H9 (cell line): ENCODE measurements at regions not wholly inside any gene's neighbourhood (a gene's known extent, or its start where the extent isn't known, plus 50 kb on each side); places are given as distances from the start of the nearest gene placed in this dataset.

ENCODE experiments used
- DNase-seq: peaks from one replicate; pipeline ENCODE4 v3.0.0-alpha.2; 2017
- H2AFZ ChIP-seq: one replicate; pipeline ENCODE4 v1.6.1; 2013; ENCODE audit warnings: mild to moderate bottlenecking, low read length, control low read depth, moderate library complexity
- H2AK5ac ChIP-seq: 2 replicates; pipeline ENCODE4 v1.6.1; 2013; ENCODE audit warnings: low read length, control low read depth, mixed read lengths; ENCODE audit not compliant: insufficient read length
- H2BK120ac ChIP-seq: one replicate; pipeline ENCODE4 v1.6.1; 2013; ENCODE audit warnings: low read depth, mild to moderate bottlenecking, low read length, control low read depth, inconsistent platforms; ENCODE audit not compliant: poor library complexity, severe bottlenecking
- H2BK12ac ChIP-seq: 2 replicates; pipeline ENCODE4 v1.6.1; 2013; ENCODE audit warnings: low read length, control low read depth, mixed read lengths, low read depth; ENCODE audit not compliant: insufficient read length
- H2BK15ac ChIP-seq: 2 replicates; pipeline ENCODE4 v1.6.1; 2013; ENCODE audit warnings: low read depth, low read length, control low read depth
- H2BK20ac ChIP-seq: one replicate; pipeline ENCODE4 v1.6.1; 2013; ENCODE audit warnings: low read depth, mild to moderate bottlenecking, low read length, control low read depth, inconsistent platforms; ENCODE audit not compliant: poor library complexity, severe bottlenecking
- H2BK5ac ChIP-seq: 2 replicates; pipeline ENCODE4 v1.6.1; 2013; ENCODE audit warnings: low read length, control low read depth, mixed read lengths; ENCODE audit not compliant: insufficient read length
- H3K14ac ChIP-seq: 2 replicates; pipeline ENCODE4 v1.6.1; 2013; ENCODE audit warnings: low read length, control low read depth; ENCODE audit not compliant: insufficient read depth
- H3K18ac ChIP-seq: 2 replicates; pipeline ENCODE4 v1.6.1; 2013; ENCODE audit warnings: low read depth, mild to moderate bottlenecking, mixed read lengths, low read length, control low read depth; ENCODE audit not compliant: insufficient read length
- H3K23ac ChIP-seq: 2 replicates; pipeline ENCODE4 v1.6.1; 2013; ENCODE audit warnings: low read length, control low read depth, mixed read lengths, low read depth; ENCODE audit not compliant: insufficient read length
- H3K23me2 ChIP-seq: 2 replicates; pipeline ENCODE4 v1.6.1; 2013; ENCODE audit warnings: low read depth, mild to moderate bottlenecking, mixed read lengths, low read length, control low read depth; ENCODE audit not compliant: insufficient read length, poor library complexity, severe bottlenecking
- H3K27ac ChIP-seq: 2 replicates; pipeline ENCODE4 v1.5.1; 2013; ENCODE audit warnings: low read length, control low read depth, mixed read lengths, low read depth; ENCODE audit not compliant: insufficient read length
- H3K27me3 ChIP-seq: 2 replicates; pipeline ENCODE4 v1.6.1; 2013; ENCODE audit warnings: low read length, control low read depth, inconsistent platforms; ENCODE audit not compliant: insufficient read depth
- H3K4ac ChIP-seq: 2 replicates; pipeline ENCODE4 v1.6.1; 2013; ENCODE audit warnings: low read depth, mild to moderate bottlenecking, control low read depth, inconsistent platforms, low read length, moderate library complexity
- H3K4me1 ChIP-seq: 2 replicates; pipeline ENCODE4 v1.6.1; 2013; ENCODE audit warnings: low read length, control low read depth, inconsistent platforms; ENCODE audit not compliant: insufficient read depth
- H3K4me2 ChIP-seq: 2 replicates; pipeline ENCODE4 v1.6.1; 2013; ENCODE audit warnings: low read length, control low read depth, mixed read lengths; ENCODE audit not compliant: insufficient read length, insufficient read depth
- H3K56ac ChIP-seq: 2 replicates; pipeline ENCODE4 v1.6.1; 2013; ENCODE audit warnings: low read depth, mild to moderate bottlenecking, mixed read lengths, low read length, control low read depth; ENCODE audit not compliant: insufficient read length
- H3K79me1 ChIP-seq: 2 replicates; pipeline ENCODE4 v1.6.1; 2013; ENCODE audit warnings: low read depth, mild to moderate bottlenecking, moderate library complexity, low read length, control low read depth, inconsistent platforms; ENCODE audit not compliant: insufficient read depth, poor library complexity, severe bottlenecking
- H3K79me2 ChIP-seq: 2 replicates; pipeline ENCODE4 v1.6.1; 2013; ENCODE audit warnings: low read length, control low read depth, inconsistent platforms; ENCODE audit not compliant: insufficient read depth
- H3K9ac ChIP-seq: 2 replicates; pipeline ENCODE4 v1.6.1; 2013; ENCODE audit warnings: low read length, control low read depth, mixed read lengths; ENCODE audit not compliant: insufficient read length; ENCODE audit errors: extremely low read depth
- H3K9me3 ChIP-seq: one replicate; pipeline ENCODE4 v1.6.1; 2013; ENCODE audit warnings: low read depth, low read length, inconsistent platforms; ENCODE audit not compliant: control insufficient read depth
- H3T11ph ChIP-seq: one replicate; pipeline ENCODE4 v1.6.1; 2013; ENCODE audit warnings: mild to moderate bottlenecking, low read length, control low read depth, inconsistent platforms
- H4K20me1 ChIP-seq: one replicate; pipeline ENCODE4 v1.6.1; 2013; ENCODE audit not compliant: control insufficient read depth, insufficient read length, insufficient read depth
- H4K5ac ChIP-seq: 2 replicates; pipeline ENCODE4 v1.6.1; 2013; ENCODE audit warnings: low read depth, mild to moderate bottlenecking, mixed read lengths, low read length, control low read depth; ENCODE audit not compliant: insufficient read length
- H4K8ac ChIP-seq: replicated peaks from 2 replicates; pipeline ENCODE4 v1.6.1; 2013; ENCODE audit warnings: low read length, control low read depth, mixed read lengths, low read depth; ENCODE audit not compliant: insufficient read length
- H4K91ac ChIP-seq: 2 replicates; pipeline ENCODE4 v1.6.1; 2013; ENCODE audit warnings: low read depth, mild to moderate bottlenecking, moderate library complexity, mixed read lengths, low read length, control low read depth; ENCODE audit not compliant: insufficient read length
- H3K27ac Mint-ChIP-seq, 3 experiments: 2 replicates in 2 of 3; 3 replicates in 1 of 3; pipeline ENCODE4 v1.8.0; 2020 to 2021; ENCODE audit warnings: mixed read lengths in 3 of 3, mild to moderate bottlenecking in 1 of 3, moderate library complexity in 1 of 3
- H3K27me3 Mint-ChIP-seq: 2 replicates; pipeline ENCODE4 v1.8.0; 2021; ENCODE audit warnings: low read depth, mild to moderate bottlenecking, moderate library complexity, mixed read lengths
- H3K36me3 Mint-ChIP-seq, 3 experiments: 2 replicates in 2 of 3; 3 replicates in 1 of 3; pipeline ENCODE4 v1.8.0; 2020 to 2021; ENCODE audit warnings: low read depth in 3 of 3, mixed read lengths in 3 of 3; ENCODE audit not compliant: insufficient read depth in 1 of 3
- H3K4me1 Mint-ChIP-seq, 2 experiments: 2 replicates each; pipeline ENCODE4 v1.8.0; 2020; ENCODE audit warnings: mixed read lengths in 2 of 2
- H3K4me3 Mint-ChIP-seq, 2 experiments: 2 replicates in 1 of 2; 3 replicates in 1 of 2; pipeline ENCODE4 v1.8.0; 2020 to 2021; ENCODE audit warnings: mild to moderate bottlenecking in 2 of 2, mixed read lengths in 2 of 2, moderate library complexity in 1 of 2
- H3K9me3 Mint-ChIP-seq, 2 experiments: 2 replicates in 1 of 2; 3 replicates in 1 of 2; pipeline ENCODE4 v1.8.0; 2020; ENCODE audit warnings: mild to moderate bottlenecking in 2 of 2, mixed read lengths in 2 of 2, moderate library complexity in 1 of 2
- CTCF ChIP-seq: fragments of 200-600 bp; sonication (generic); conservative IDR thresholded peaks from 3 replicates; pipeline ENCODE4 v1.8.0; 2021; ENCODE audit warnings: antibody characterized with exemption, mild to moderate bottlenecking
- WGBS: extraction: QIAGEN DNeasy Blood & Tissue Kit; methylation state at CpG from one replicate; pipeline ENCODE4 v1.1.7; 2013; ENCODE audit warnings: missing lambda C conversion rate, low lambda C conversion rate, mixed read lengths; ENCODE audit not compliant: insufficient read length; ENCODE audit errors: extremely low coverage; 5-methylcytosine and 5-hydroxymethylcytosine counted together

DNA sequence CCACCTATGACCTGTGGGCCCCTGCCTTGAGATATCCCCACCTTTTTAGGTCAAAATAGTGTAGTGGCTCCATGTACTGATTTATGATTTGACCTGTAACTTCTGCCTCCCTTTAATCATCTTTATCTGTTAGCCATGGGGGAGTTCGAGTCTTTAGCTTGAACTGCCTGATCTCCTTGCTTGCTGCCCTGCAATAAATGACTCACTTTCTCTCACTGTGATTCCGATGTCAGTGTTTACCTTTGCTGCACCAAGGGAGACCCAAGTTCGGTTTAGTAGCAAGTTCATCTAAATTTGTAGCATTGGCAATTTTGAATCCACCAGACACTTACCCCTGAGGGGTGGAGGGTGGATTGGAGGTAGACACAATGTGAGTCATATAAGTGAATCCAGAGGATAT is 814.6 kb upstream of the AUTS2 start:
- H4K20me1 ChIP-seq: no peaks in the 10 kb centered on the region
- H2BK15ac ChIP-seq: no peak overlapping the region
- Mint-ChIP-seq H3K4me1 (peaks cover 20% of the 10 kb centered on the region in 2 experiments), H3K9me3 (no peaks in the 10 kb centered on the region), H3K36me3 (no peaks in the 10 kb centered on the region), H3K4me3 (no peak overlapping the region), H3K27ac (peak overlapping the region in 2 of 3 experiments; percentile 8 to 34; a peak in 3 of 7 replicates), H3K27me3 (peaks cover 3% of the 10 kb centered on the region; the same call in 1 of the 2 replicates)
- no peak overlapping the region for H2AFZ ChIP-seq
- H3K18ac ChIP-seq: no peak overlapping the region
- no peak overlapping the region for H3K9ac ChIP-seq
- no peaks in the 10 kb centered on the region for H3K27me3 ChIP-seq
- no peaks in the 10 kb centered on the region for H3K79me1 ChIP-seq
- no peak overlapping the region for H4K8ac ChIP-seq
- H2BK12ac ChIP-seq: no peak overlapping the region
- no peak overlapping the region for H2AK5ac ChIP-seq
- H3K56ac ChIP-seq: no peak overlapping the region
- DNase-seq: no peak
- H3T11ph ChIP-seq: no peak overlapping the region
- no peak for TF ChIP-seq CTCF
- no peak overlapping the region for H2BK20ac ChIP-seq
- H3K27ac ChIP-seq: no peak overlapping the region
- H4K5ac ChIP-seq: no peak overlapping the region
- no peak overlapping the region for H3K23ac ChIP-seq
- no CpG with 5 or more reads among the region's 3 CpGs for WGBS
- no peak overlapping the region for H3K14ac ChIP-seq
- H3K79me2 ChIP-seq: no peaks in the 10 kb centered on the region
- H2BK5ac ChIP-seq: no peak overlapping the region
- H3K4ac ChIP-seq: no peak overlapping the region
- no peaks in the 10 kb centered on the region for H3K23me2 ChIP-seq
- peaks cover 5% of the 10 kb centered on the region; the same call in 1 of the 2 replicates for H3K4me1 ChIP-seq
- no peaks in the 10 kb centered on the region for H3K9me3 ChIP-seq
- no peak overlapping the region for H3K4me2 ChIP-seq
- H4K91ac ChIP-seq: no peak overlapping the region
- no peak overlapping the region for H2BK120ac ChIP-seq
